LHCN-M2 (cell line): ENCODE measurements at regions not wholly inside any gene's neighbourhood (a gene's known extent, or its start where the extent isn't known, plus 50 kb on each side); places are given as distances from the start of the nearest gene placed in this dataset.

ENCODE experiments used
- DNase-seq: peaks from one replicate; pipeline ENCODE4 v3.0.0-alpha.2; 2012; ENCODE audit warnings: low read depth

GRCh38 chr18:67290421-67290820 lies 226.1 kb downstream of the DSEL start:
- DNase-seq = no peak

- DNase-seq = no peak
These were observed 230.9 kb downstream of the DSEL start for GRCh38 chr18:67285583-67285982.

GRCh38 chr18:67282796-67283195 lies 233.7 kb downstream of the DSEL start:
- peak; percentile 85 for DNase-seq

GRCh38 chr18:67281746-67282145 lies 234.8 kb downstream of the DSEL start:
- DNase-seq = peak; percentile 46

DNA sequence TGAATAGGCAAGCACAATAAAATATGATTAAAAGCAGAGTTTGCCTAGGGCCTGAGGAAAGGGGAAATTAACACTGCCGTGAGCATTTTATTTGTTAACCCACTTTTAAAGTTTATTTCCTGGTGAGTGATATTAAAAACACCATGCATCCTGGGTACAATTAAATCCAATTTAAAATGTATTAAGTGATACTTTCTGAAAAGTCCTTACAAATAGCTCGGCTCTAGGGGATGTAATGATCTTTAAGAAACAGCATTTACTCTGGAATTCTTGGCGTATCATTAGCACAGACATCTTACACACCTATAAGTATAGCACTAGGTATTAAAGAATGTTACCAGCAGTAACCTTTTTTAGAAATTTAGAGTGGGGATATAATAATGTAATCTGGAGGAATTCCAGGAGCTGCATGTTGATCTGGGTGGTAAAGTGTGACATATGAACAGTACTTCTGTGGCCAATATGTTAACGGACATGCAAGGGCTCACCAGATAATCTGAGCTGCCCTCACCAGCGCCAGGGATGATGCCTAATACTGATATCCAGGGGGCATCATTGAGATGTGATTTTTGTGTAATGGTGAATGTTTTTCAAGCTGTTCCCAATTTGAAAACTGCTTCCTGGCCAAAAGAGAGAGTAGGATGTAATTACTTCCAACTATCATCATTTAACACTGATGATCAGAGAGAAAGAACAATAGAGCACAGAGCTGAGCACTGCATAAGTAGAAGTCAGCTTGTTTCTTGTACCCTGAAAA lies 235.9 kb downstream of the DSEL start:
- no peak for DNase-seq

- DNase-seq = no peak
These were observed 236.5 kb downstream of the DSEL start for GRCh38 chr18:67279988-67280387.

GRCh38 chr18:67278984-67279383 lies 237.5 kb downstream of the DSEL start:
- DNase-seq = no peak

DNA sequence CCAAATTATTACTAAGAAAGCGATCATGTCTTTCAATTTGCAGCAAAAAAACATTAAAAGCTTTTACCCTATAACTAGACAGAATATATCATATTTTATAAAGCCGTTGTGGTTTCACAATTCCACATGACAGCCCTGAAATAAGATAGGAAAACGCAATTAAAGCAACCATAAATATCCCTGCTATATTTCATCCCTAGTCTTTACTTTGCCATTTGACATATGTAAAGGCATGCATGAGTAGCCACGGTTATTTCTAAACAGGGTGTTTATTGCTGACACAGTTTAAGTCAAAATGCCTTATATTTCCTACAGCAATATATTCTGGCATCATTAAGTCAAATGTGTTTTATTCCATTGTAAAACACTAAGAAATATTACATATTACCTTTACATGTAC lies 239.9 kb downstream of the DSEL start:
- no peak for DNase-seq

GRCh38 chr18:67273288-67273687 lies 243.2 kb downstream of the DSEL start:
- peak; percentile 42 for DNase-seq

GRCh38 chr18:67269206-67269605 lies 247.3 kb downstream of the DSEL start:
- no peak for DNase-seq

GRCh38 chr18:67268530-67268929 lies 248.0 kb downstream of the DSEL start:
- DNase-seq = no peak

DNA sequence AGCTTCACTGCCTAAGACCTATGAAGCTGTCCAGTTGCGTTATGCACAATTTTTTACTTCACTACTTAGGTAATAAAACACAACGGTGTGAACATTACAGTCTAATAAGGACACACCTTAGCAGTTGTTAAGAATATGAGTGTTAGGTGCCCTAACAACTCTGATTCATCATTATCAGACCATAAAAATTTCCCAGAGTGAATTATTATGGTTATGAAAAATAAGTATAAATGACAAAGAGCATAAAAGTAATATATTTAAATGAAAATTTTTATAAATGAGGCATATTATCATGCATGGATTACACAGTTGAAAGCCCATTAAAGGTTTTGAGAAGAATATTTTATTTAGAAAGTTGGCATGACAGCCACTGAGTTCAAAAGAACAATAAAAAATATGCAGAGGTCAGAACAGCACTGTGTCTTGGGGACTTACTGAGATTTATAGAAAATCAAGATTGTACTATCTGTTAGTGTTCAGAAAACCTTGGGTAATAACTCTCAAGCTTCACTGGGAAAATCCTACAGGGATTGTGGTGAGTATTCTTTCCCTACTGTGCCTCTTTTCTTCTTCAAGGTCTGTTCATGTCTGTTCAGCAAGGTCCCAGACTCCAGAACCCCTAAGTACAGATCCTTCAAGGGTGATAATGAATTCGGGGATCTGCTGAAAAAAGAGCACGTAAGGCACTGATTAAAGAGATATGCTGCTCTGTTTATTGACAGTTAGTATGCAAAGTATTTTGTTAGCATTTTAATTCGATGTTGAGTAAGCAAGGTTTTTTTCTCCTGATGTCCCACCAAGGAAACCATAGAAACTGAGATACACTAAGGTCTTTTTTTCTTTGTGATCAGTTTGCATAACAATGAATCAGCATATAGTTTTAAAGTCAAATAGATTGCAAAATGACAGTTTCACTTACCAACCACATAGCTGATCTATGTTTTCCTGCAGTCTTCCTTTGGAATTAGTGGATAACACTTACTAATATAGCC lies 250.0 kb downstream of the DSEL start:
- peak; percentile 86 for DNase-seq

- peak; percentile 95 for DNase-seq
These were observed 250.9 kb downstream of the DSEL start for GRCh38 chr18:67265464-67266245.

- peak; percentile 59 for DNase-seq
These were observed 254.5 kb downstream of the DSEL start for GRCh38 chr18:67261931-67262552.

GRCh38 chr18:67260841-67261240 lies 255.7 kb downstream of the DSEL start:
- peak; percentile 87 for DNase-seq

DNA sequence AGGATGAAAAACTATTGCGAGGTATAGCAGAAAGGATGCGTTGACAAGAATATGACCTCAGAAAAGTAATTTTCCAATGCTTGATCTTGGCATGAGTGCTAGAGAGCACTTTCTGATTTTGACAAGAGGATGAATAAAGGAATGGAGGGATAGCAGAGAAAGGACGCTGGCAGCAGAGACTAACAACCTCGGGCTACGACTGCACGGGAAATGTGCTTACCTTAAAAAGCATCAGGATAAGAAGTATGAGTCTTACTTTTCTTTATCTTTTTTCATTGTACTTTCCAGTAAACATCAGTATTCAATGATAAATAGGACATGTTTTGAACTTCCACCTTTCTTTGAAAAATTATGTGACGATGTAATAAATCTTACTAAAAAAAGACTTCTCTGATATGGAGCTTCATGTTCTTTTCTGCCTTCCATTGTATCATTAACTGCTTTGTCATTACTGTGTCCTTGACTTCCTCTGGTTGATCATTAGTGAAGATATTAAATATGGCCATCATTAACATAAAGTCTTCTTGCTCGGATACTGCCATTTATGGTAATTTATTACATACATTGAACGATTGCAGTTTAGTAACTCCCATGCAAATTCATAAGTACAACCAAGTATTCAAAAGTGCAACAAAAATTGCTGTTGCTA lies 265.6 kb downstream of the DSEL start:
- DNase-seq = no peak

- peak; percentile 64 for DNase-seq
These were observed 272.5 kb downstream of the DSEL start for GRCh38 chr18:67243799-67244587.

DNA sequence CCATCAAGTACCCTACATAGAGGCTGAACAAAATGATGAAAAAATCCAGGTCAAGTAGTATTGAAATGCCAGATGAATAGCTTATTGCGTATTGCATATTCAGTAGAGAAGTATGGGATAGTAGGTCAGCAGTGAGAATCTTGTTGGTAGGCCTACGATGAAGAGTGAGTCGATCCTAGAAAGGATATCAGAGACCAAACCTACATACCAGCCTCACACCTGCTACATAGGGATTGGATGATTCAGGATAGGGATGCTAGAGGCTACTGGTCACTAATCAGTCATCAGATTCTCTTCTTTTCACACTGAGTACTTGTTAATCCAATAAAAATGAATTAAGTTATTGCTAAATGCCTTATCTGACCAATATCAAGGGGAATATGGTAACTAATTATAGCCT lies 274.5 kb downstream of the DSEL start:
- peak; percentile 53 for DNase-seq

DNA sequence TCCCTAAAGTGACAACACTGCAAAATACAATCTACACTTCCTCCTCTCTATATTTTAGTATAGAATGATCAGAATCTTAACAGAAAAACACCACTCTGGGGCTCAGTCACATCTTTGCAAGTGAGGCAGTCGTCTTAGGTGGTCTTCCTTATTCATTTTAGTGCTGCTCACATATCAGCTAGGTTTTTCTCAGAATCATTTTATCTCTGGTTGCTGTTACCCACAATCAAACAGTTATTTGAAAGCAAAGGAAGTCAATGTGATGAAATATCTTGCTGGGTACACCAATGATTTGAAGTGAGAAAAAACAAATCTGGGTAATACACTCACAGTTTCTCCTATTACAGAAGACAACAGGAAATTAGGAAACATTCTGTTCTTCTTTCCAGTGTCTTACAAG lies 275.2 kb downstream of the DSEL start:
- no peak for DNase-seq

- no peak for DNase-seq
These were observed 276.7 kb downstream of the DSEL start for GRCh38 chr18:67239826-67240225.
